ENCODE measurements at regions not wholly inside any gene's neighbourhood (a gene's known extent, or its start where the extent isn't known, plus 50 kb on each side); places are given as distances from the start of the nearest gene placed in this dataset.
A peak's percentile ranks its signal among the peaks of the same experiment; 100 is the strongest.
"Not testable (repeated sequence)": the region's sequence is repeated elsewhere in the genome, so short reads cannot be mapped to it uniquely, and the experiment has no call there.

DNA sequence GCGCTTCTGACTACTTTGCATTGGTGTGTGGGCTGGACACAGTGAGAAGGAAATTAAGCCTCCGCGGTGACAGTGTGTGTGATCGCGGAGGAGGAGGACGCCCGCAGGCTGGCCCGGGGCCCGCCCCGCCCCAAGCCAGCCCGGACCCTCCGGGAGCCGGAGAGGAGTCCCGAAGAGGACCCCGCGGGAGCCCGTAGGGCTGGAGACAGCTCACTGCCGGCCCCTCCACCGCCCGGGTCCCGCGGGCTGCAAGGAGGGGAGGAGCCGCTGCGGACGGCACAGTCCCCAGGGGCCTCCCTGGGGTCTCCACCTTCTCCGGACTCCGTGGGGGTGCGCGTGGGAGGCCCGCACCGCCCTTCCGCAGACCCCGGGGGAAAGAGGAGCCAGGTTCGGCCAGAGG, 146.4 kb upstream of the ERCC6L2 start:
- no peak for DNase-seq

GRCh38 chr9:95727947-95728520, 147.5 kb upstream of the ERCC6L2 start:
- DNase-seq = no peak

- no peak for DNase-seq
Measured at GRCh38 chr9:95726756-95727155, 148.7 kb upstream of the ERCC6L2 start.

DNA sequence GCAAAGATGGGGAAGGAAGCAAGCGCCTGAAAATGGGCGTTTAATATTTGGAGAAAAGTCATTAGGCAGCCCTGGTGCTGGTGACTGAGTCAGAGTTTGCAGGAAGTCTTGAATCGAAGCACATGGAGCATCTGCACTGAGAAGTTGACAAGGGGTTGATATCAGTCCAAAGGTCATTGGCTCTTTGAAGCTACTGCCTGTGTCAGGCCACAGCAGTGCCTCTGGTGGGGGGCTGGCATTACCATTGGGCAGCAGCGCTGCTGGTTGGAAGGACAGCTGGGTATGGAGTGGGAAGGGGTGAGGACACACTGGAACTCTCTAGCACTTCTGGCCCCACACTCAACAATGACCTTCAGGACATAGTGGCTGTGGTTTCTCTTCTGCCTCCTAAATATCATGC, 150.4 kb upstream of the ERCC6L2 start:
- DNase-seq = no peak

GRCh38 chr9:95724253-95724991, 151.1 kb upstream of the ERCC6L2 start:
- DNase-seq = peak; percentile 67

- no peak for DNase-seq
Measured at GRCh38 chr9:95722141-95722540, 153.3 kb upstream of the ERCC6L2 start.

GRCh38 chr9:95721061-95721531, 154.4 kb upstream of the ERCC6L2 start:
- DNase-seq = no peak

GRCh38 chr9:95720496-95720895, 155.0 kb upstream of the ERCC6L2 start:
- no peak for DNase-seq

DNA sequence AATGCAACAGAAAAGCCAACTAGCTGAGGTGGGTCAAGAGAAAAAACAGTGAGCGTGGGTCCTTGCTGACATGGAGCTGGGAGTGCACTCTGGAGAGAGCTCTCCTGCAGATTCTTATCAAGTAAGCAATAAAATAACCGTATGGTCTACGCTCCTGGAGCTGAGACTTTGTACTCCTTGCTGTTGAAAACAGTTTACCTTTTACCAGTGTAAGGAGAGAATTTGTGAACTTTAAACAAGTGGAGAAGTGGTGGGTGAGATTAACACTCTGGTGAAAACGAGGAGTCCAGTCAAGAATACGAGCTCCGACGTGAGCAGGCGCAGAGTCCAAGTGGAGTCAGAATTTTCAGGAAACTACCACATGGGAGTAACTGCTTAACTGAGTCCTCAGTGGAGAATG, 156.1 kb upstream of the ERCC6L2 start:
- DNase-seq = no peak

DNA sequence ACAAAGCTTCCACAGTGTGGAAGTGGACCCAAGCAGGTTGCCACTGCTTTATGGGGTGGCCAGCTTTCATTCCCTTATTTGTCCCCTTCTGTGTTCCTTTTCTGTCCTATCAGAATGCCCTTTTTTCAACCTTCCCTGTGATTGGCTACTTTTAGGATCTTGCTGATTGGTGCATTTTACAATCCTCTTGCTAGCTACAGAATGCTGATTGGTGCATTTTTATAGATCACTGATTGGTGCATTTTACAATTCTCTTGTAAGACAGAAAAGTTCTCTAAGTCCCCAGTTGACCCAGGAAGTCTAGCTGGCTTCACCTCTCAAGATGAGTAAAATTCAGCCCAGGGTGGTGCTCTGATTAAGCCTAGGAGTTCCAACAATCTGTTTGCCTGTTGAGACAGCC, 157.2 kb upstream of the ERCC6L2 start:
- no peak for DNase-seq

GRCh38 chr9:95715868-95716435, 159.5 kb upstream of the ERCC6L2 start:
- DNase-seq = no peak

GRCh38 chr9:95710446-95710845, 165.0 kb upstream of the ERCC6L2 start:
- DNase-seq = no peak

DNA sequence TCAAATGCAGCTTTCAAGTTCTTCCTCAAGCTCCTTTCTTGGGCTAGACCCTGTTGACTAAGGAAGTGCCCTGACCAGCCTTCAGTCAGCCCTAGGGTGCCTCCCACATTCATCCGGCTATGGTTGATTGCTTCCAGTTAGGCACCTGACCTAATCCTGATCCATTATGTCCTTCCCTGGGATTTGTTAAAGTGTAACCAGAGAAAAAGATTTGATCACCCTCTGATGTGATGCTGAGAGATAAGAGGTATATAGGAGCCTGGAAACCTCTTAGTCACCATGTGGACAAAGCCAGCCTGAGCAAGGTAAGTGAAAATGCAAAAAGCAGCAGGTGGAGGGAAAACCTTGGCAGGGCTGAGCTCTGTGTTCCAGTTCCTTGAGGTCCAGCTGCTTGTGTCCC, 178.8 kb upstream of the ERCC6L2 start:
- no peak for DNase-seq

DNA sequence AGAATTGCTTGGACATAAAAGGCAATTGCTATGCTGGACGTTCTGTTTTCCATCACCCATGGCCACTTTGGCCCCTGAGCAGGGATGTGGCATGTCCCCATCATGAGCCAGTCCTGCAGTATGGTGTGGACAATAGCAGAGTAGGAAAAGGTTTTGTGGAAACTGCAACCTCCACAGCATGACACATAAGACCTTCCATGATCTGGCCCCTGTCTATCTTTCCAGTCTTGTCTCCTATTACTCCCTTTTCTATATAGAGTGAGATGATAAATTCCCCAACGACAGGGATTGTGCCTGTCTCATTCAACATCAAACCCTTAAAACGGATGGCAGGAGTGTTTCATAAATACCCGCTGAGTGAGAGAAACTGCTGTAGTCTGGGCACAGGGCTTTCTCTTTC, 174.7 kb upstream of the PTCH1 start:
- DNase-seq = no peak

DNA sequence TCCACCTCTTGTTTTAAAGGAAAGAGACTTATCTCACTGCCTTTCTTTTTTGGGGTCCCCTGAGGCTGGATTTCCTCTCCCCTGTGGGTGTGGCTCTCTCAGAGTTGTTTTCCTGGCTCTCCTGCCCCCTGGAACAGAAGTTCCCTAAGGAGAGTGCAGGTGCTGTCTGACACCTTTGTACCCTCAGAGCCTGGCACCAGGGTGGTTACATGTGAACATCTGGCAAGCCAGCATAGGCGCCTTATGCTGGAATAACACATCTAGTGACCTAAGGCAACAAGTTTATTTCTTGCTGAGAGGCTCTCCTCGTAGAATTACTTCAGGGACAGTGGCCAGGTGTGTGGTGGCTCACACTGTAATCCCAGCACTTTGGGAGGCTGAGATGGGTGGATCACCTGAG, 172.9 kb upstream of the PTCH1 start:
- no peak for DNase-seq

- no peak for DNase-seq
Measured at GRCh38 chr9:95684516-95684915, 167.7 kb upstream of the PTCH1 start.

- DNase-seq = not testable (repeated sequence)
Measured at GRCh38 chr9:95680306-95680705, 163.5 kb upstream of the PTCH1 start.

DNA sequence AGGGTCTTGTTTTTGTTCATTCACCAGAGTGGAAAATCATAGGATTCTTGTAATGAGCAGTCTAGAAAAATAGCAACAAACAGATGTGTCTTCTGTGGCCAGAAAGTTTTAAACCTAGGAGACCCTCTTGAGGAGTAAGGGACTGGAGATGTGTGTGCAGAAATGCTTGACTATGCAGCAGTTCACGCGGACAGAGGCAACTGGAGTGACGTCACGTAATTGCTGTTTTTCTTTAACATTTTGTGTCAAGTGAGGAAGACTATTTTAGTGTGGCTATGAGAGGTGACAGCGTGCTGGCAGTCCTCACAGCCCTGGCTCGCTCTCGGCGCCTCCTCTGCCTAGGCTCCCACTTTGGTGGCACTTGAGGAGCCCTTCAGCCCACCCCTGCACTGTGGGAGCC, 163.1 kb upstream of the PTCH1 start:
- no peak for DNase-seq

DNA sequence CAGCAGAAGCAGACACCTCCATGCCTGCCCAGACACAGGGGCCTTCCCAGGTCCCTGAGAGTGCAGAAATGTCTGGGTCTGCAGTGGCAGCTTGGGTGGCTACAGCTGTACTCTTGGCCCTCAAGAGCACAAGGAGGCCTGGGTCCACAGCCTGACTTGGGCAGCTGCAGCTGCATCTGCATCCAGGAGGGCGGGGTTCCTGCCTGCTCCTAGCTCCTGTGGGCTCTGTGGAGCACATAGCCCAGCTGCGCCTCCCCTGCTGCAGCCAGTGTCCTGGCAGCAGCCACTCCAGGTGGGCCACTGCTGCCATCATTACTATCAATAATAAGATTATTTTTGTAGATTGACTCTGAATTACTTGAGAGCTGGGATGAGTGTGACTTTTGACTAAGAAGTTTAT, 162.0 kb upstream of the PTCH1 start:
- DNase-seq = no peak

GRCh38 chr9:95670122-95670521, 153.4 kb upstream of the PTCH1 start:
- DNase-seq = no peak

- DNase-seq = no peak
Measured at GRCh38 chr9:95669253-95669652, 152.5 kb upstream of the PTCH1 start.

GRCh38 chr9:95667789-95668188, 151.0 kb upstream of the PTCH1 start:
- DNase-seq = no peak

DNA sequence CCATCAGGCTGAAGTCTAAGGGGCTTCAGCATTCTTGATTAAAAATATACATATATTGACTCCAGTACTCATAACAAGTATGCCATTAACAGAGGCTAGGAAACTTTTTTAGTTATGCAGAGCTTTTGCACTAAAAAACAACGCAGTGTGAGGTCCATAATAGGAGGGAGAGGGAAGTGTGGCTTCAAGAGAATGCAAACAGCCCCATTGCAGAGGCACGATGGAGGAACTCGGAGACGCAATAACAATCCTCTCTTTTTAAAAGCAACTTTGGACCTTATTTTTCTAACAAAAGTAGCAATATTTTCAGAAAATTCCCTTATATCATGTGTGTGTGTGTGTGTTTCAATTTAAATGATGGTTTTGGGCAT, 150.0 kb upstream of the PTCH1 start:
- DNase-seq = no peak

GRCh38 chr9:95666096-95666784, 149.5 kb upstream of the PTCH1 start:
- DNase-seq = no peak
